ENCODE measurements at regions not wholly inside any gene's neighbourhood (a gene's known extent, or its start where the extent isn't known, plus 50 kb on each side); places are given as distances from the start of the nearest gene placed in this dataset.
A peak's percentile ranks its signal among the peaks of the same experiment; 100 is the strongest.

DNA sequence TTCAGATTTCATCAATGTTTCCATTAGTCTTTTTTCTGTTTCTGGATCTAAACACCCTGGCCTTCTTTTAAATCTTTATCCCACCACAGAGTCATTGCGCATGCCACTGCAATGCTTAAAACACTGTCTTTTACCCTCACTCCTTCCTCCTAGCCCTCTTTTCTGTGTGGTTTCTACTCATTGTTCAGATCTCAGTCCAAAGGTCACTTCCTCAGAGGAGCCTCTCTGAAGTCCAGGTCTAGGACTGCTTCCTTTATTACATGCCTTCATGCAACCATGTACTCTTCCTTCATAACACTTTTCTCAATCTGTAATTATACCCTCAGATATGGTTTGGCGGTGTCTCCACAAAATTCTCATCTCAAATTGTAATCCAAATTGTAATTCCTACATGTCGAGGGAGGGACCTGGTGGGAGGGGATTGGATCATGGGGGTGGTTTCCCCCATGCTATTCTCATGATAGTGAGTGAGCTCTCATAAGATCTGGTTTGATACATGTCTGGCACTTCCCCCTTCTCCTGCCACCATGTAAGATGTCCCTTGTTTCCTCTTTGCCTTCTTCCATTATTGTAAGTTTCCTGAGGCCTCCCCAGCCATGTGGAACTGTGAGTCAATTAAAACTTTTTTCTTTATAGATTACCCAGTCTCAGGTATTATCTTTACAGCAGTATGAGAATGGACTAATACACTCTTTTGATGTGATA, 808.9 kb downstream of the DIAPH3 start:
- H3K4me3 ChIP-seq (replicated peaks in 1 of 2; ENCODE audit: low read depth in 2 of 2, low read length in 2 of 2): no peak overlapping the region
- DNase-seq (ENCODE audit: low read depth in 2 of 2): no peak
- TF ChIP-seq, protein P1, sequence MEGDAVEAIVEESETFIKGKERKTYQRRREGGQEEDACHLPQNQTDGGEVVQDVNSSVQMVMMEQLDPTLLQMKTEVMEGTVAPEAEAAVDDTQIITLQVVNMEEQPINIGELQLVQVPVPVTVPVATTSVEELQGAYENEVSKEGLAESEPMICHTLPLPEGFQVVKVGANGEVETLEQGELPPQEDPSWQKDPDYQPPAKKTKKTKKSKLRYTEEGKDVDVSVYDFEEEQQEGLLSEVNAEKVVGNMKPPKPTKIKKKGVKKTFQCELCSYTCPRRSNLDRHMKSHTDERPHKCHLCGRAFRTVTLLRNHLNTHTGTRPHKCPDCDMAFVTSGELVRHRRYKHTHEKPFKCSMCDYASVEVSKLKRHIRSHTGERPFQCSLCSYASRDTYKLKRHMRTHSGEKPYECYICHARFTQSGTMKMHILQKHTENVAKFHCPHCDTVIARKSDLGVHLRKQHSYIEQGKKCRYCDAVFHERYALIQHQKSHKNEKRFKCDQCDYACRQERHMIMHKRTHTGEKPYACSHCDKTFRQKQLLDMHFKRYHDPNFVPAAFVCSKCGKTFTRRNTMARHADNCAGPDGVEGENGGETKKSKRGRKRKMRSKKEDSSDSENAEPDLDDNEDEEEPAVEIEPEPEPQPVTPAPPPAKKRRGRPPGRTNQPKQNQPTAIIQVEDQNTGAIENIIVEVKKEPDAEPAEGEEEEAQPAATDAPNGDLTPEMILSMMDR (IDR thresholded peaks at IDR 0.05; ENCODE audit: low read depth, low read length): no peak

DNA sequence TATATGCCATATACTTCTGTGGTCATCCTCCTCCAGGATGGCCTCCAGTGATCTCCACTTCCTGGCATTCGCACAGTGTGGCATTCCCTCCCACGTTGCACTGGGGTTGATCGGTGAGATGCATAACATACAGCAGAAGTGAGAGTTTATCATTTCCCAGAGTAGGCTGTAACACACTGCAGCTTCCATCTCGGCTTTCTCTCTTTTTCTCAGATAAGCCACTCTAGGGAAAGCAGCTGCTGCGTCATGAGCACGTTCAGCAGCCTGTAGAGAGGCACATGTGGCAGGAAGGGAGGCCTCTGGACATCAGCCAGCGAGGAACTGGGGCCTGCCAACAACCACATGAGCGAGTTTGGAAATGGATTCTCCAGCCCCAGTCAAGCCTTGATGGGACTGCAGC, 807.1 kb downstream of the DIAPH3 start:
- TF ChIP-seq, protein P1 (IDR thresholded peaks at IDR 0.05; ENCODE audit: low read depth, low read length): no peak
- peak; percentile 83 to 87 for DNase-seq (ENCODE audit: low read depth in 2 of 2)
- no peak overlapping the region for H3K4me3 ChIP-seq (replicated peaks in 1 of 2; ENCODE audit: low read depth in 2 of 2, low read length in 2 of 2)

DNA sequence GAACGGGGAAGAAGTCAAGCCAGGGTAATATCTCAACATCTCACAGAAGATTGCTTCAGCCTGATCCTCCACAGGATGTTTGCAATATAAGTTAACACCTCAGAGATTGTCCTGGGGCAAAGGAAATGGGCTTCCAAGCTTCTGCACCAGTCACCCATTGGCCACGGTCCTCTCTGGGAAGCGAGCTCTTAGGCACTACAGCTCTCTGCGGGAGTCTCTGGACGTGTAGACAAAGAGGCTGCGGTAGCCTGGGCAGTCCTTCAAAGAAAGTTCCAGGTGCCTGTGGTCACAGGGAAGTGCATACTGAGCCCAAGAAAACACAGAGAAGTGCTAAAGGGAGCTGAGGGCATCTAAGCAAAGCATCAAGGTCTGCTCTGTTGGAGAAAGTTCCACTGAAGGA, 805.7 kb downstream of the DIAPH3 start:
- no peak for DNase-seq (ENCODE audit: low read depth in 2 of 2)
- H3K4me3 ChIP-seq (replicated peaks in 1 of 2; ENCODE audit: low read depth in 2 of 2, low read length in 2 of 2): no peak overlapping the region
- TF ChIP-seq, protein P1 (IDR thresholded peaks at IDR 0.05; ENCODE audit: low read depth, low read length): no peak

DNA sequence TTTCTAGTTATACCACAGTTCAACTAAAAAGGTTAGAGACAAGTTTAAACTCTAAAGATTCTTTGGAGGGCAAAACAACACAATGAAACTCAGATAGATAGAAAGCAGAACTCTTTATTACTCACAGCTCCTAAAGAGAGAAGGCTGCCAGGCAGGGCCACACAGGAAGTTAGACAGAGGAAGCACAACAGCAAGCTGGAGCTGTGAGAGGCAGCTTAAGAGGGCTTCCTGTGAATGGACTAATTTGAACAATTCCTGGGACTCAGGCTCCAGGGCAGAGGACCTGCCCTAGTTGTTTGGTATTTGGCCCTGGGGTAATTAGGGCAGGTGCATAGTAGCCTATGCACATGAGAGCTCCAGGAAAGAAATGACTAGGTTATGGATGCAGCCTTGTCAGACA, 803.6 kb downstream of the DIAPH3 start:
- no peak overlapping the region for H3K4me3 ChIP-seq (replicated peaks in 1 of 2; ENCODE audit: low read depth in 2 of 2, low read length in 2 of 2)
- DNase-seq (ENCODE audit: low read depth in 2 of 2): peak; percentile 32 to 33
- TF ChIP-seq, protein P1 (IDR thresholded peaks at IDR 0.05; ENCODE audit: low read depth, low read length): no peak

DNA sequence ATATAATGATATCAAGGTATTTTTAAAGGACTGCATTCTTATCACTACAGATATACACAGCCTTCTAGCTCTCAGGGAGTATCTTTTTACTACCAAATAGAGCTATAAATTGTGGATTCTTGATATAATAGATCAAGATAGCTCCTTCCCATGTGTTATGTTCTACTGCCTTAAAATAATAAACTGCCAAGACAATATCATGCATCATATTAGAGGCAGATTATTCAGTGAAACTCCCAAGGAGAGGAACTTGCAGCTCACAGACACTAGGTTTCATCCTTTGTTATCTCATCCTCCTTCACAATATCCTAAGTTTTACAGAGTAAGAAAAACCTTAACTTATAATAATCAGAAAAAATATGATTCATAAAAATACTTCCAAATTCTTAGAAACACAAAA, 802.8 kb downstream of the DIAPH3 start:
- TF ChIP-seq, protein P1 (IDR thresholded peaks at IDR 0.05; ENCODE audit: low read depth, low read length): no peak
- H3K4me3 ChIP-seq (replicated peaks in 1 of 2; ENCODE audit: low read depth in 2 of 2, low read length in 2 of 2): no peak overlapping the region
- no peak for DNase-seq (ENCODE audit: low read depth in 2 of 2)

DNA sequence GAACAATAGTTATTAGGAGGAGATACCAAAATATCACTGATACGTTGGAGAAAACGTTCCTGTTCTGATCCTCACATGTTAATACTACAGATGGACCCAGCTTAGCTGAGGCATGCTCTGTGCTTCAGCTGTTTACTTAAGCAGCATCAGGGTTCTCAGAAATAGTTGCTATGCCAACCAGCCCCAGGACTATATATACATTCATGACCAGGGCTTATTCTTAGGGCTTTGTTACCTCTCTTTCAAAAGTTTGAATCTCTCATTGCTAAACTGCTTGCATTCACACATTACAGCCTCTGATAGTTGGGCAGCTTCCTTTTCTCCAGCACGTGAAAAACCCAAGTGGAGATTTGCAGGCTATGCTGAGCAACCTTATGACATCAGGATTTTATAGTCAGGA, 800.4 kb downstream of the DIAPH3 start:
- DNase-seq (ENCODE audit: low read depth in 2 of 2): no peak
- no peak overlapping the region for H3K4me3 ChIP-seq (replicated peaks in 1 of 2; ENCODE audit: low read depth in 2 of 2, low read length in 2 of 2)
- TF ChIP-seq, protein P1 (IDR thresholded peaks at IDR 0.05; ENCODE audit: low read depth, low read length): no peak

DNA sequence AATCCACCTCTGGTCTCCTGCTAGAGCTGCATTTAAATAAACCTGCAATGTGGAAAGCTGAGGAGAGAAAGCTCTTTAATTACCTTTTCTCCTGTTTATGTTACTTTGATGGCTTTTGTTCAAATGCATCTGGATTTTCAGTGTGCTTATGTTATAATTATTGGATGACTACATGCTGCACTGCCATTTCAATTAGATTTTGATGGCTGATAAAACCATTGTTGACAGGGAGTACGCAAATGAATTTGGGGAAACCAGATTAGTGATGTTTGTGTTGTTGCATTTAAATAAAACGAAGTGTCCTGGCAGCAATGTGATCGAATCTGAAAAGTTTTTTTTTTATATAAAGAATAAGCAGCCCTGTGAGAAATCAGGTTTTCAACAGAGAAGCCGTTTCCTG, 799.8 kb downstream of the DIAPH3 start:
- no peak for DNase-seq (ENCODE audit: low read depth in 2 of 2)
- TF ChIP-seq, protein P1 (IDR thresholded peaks at IDR 0.05; ENCODE audit: low read depth, low read length): no peak
- H3K4me3 ChIP-seq (replicated peaks in 1 of 2; ENCODE audit: low read depth in 2 of 2, low read length in 2 of 2): no peak overlapping the region
